ENCODE measurements at regions not wholly inside any gene's neighbourhood (a gene's known extent, or its start where the extent isn't known, plus 50 kb on each side); places are given as distances from the start of the nearest gene placed in this dataset.

DNA sequence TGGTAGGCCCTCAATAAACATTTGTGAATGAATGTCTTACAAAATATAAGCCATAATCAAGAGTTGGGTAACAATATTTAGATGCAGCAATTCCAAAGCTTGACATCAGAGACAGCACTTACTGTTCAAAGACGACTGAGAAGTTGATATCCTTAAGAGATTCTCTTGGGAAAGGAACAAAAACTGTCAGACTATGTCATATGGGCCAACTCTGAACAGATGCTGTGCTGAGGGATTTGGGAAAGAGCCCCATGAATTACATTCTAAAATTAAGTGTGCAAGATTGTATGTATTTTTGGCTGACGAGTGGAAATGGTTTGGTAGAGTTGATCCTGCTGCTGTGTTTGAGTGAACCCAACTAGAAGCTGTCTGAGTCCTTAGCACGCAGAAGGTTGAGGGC lies 250.7 kb upstream of the LINC00305 start:
- TF ChIP-seq POLR2AphosphoS5 (IDR thresholded peaks at IDR 0.05) (no peak), SMC3 (conservative IDR thresholded peaks at IDR 0.05; ENCODE audit: poor library complexity) (no peak), RAD21 (conservative IDR thresholded peaks at IDR 0.05) (no peak), EP300 (conservative IDR thresholded peaks at IDR 0.05; ENCODE audit: poor library complexity, severe bottlenecking) (no peak), MXI1 (conservative IDR thresholded peaks at IDR 0.05; ENCODE audit: poor library complexity, severe bottlenecking) (no peak), EZH2 (IDR thresholded peaks at IDR 0.05; ENCODE audit: borderline replicate concordance, insufficient read depth, low read length, poor library complexity, severe bottlenecking) (no peak), TAF1 (IDR thresholded peaks at IDR 0.05; ENCODE audit: low read depth) (no peak)
- TF ChIP-seq, protein P1, sequence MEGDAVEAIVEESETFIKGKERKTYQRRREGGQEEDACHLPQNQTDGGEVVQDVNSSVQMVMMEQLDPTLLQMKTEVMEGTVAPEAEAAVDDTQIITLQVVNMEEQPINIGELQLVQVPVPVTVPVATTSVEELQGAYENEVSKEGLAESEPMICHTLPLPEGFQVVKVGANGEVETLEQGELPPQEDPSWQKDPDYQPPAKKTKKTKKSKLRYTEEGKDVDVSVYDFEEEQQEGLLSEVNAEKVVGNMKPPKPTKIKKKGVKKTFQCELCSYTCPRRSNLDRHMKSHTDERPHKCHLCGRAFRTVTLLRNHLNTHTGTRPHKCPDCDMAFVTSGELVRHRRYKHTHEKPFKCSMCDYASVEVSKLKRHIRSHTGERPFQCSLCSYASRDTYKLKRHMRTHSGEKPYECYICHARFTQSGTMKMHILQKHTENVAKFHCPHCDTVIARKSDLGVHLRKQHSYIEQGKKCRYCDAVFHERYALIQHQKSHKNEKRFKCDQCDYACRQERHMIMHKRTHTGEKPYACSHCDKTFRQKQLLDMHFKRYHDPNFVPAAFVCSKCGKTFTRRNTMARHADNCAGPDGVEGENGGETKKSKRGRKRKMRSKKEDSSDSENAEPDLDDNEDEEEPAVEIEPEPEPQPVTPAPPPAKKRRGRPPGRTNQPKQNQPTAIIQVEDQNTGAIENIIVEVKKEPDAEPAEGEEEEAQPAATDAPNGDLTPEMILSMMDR (IDR thresholded peaks at IDR 0.05; ENCODE audit: poor library complexity, severe bottlenecking) = no peak
- TF ChIP-seq, protein P2, sequence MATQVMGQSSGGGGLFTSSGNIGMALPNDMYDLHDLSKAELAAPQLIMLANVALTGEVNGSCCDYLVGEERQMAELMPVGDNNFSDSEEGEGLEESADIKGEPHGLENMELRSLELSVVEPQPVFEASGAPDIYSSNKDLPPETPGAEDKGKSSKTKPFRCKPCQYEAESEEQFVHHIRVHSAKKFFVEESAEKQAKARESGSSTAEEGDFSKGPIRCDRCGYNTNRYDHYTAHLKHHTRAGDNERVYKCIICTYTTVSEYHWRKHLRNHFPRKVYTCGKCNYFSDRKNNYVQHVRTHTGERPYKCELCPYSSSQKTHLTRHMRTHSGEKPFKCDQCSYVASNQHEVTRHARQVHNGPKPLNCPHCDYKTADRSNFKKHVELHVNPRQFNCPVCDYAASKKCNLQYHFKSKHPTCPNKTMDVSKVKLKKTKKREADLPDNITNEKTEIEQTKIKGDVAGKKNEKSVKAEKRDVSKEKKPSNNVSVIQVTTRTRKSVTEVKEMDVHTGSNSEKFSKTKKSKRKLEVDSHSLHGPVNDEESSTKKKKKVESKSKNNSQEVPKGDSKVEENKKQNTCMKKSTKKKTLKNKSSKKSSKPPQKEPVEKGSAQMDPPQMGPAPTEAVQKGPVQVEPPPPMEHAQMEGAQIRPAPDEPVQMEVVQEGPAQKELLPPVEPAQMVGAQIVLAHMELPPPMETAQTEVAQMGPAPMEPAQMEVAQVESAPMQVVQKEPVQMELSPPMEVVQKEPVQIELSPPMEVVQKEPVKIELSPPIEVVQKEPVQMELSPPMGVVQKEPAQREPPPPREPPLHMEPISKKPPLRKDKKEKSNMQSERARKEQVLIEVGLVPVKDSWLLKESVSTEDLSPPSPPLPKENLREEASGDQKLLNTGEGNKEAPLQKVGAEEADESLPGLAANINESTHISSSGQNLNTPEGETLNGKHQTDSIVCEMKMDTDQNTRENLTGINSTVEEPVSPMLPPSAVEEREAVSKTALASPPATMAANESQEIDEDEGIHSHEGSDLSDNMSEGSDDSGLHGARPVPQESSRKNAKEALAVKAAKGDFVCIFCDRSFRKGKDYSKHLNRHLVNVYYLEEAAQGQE (IDR thresholded peaks at IDR 0.05; ENCODE audit: borderline replicate concordance) = no peak
- Histone ChIP-seq H3K27me3 (ENCODE audit: insufficient read depth, low read depth, low read length) (no peaks in the 10 kb centered on the region), H2AFZ (ENCODE audit: low read depth, low read length) (no peak overlapping the region), H3K9me2 (ENCODE audit: insufficient read depth, low read length) (no peaks in the 10 kb centered on the region), H3F3A (ENCODE audit: insufficient read depth, low read length, poor library complexity, severe bottlenecking) (no peaks in the 10 kb centered on the region), H3K36me3 (ENCODE audit: insufficient read depth, low read length) (no peaks in the 10 kb centered on the region), H3K79me2 (replicated peaks; ENCODE audit: insufficient read depth, low read length) (no peaks in the 10 kb centered on the region), H4K20me1 (ENCODE audit: insufficient read depth) (no peaks in the 10 kb centered on the region), H3K9ac (ENCODE audit: low read length) (no peak overlapping the region), H3K9me3 (ENCODE audit: low read length) (no peaks in the 10 kb centered on the region), H3K4me2 (ENCODE audit: low read length) (no peak overlapping the region), H3K4me3 (ENCODE audit: low read length) (no peak overlapping the region), H3K27ac (ENCODE audit: low read length) (no peak overlapping the region)

DNA sequence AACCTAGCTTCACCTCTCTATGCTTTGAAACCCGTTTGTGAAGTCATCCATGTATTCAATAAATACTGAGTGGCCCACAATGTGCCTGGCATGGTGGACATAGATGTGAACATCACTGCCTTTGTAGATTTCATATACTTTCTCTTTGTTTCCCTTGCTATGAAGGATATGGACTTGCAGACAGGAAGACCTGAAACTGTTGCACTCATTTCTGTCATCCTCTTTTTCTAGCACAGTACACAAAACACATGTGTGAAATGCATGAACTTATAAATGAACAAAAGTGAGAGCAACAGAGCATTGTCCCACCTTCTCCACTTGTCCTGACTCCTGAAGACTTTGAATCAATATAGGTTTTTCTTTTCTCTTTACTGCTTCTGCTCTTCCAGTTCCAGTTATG lies 249.4 kb upstream of the LINC00305 start:
- Histone ChIP-seq H3K27me3 (ENCODE audit: insufficient read depth, low read depth, low read length) (no peaks in the 10 kb centered on the region), H3K27ac (ENCODE audit: low read length) (no peak overlapping the region), H3K9me3 (ENCODE audit: low read length) (no peaks in the 10 kb centered on the region), H3K4me2 (ENCODE audit: low read length) (no peak overlapping the region), H2AFZ (ENCODE audit: low read depth, low read length) (no peak overlapping the region), H3K79me2 (replicated peaks; ENCODE audit: insufficient read depth, low read length) (no peaks in the 10 kb centered on the region), H4K20me1 (ENCODE audit: insufficient read depth) (no peaks in the 10 kb centered on the region), H3K4me3 (ENCODE audit: low read length) (no peak overlapping the region), H3F3A (ENCODE audit: insufficient read depth, low read length, poor library complexity, severe bottlenecking) (no peaks in the 10 kb centered on the region), H3K9me2 (ENCODE audit: insufficient read depth, low read length) (no peaks in the 10 kb centered on the region), H3K9ac (ENCODE audit: low read length) (no peak overlapping the region), H3K36me3 (ENCODE audit: insufficient read depth, low read length) (no peaks in the 10 kb centered on the region)
- TF ChIP-seq, protein P2 (IDR thresholded peaks at IDR 0.05; ENCODE audit: borderline replicate concordance) = no peak
- TF ChIP-seq, protein P1 (IDR thresholded peaks at IDR 0.05; ENCODE audit: poor library complexity, severe bottlenecking) = no peak
- TF ChIP-seq POLR2AphosphoS5 (IDR thresholded peaks at IDR 0.05) = no peak
- no peak for TF ChIP-seq RAD21 (conservative IDR thresholded peaks at IDR 0.05)
- TF ChIP-seq TAF1 (IDR thresholded peaks at IDR 0.05; ENCODE audit: low read depth) = no peak
- TF ChIP-seq SMC3 (conservative IDR thresholded peaks at IDR 0.05; ENCODE audit: poor library complexity) = no peak
- no peak for TF ChIP-seq EP300 (conservative IDR thresholded peaks at IDR 0.05; ENCODE audit: poor library complexity, severe bottlenecking)
- no peak for TF ChIP-seq EZH2 (IDR thresholded peaks at IDR 0.05; ENCODE audit: borderline replicate concordance, insufficient read depth, low read length, poor library complexity, severe bottlenecking)
- TF ChIP-seq MXI1 (conservative IDR thresholded peaks at IDR 0.05; ENCODE audit: poor library complexity, severe bottlenecking) = no peak

Measured in neural cell (in vitro differentiated cells).